GM19395 (cell line): ENCODE measurements at regions not wholly inside any gene's neighbourhood (a gene's known extent, or its start where the extent isn't known, plus 50 kb on each side); places are given as distances from the start of the nearest gene placed in this dataset.
"Not testable (repeated sequence)": the region's sequence is repeated elsewhere in the genome, so short reads cannot be mapped to it uniquely, and the experiment has no call there.

Experiments used
- ATAC-seq: cut with Tn5 transposase; IDR thresholded peaks from one replicate; pipeline ENCODE4 v1.9.1; 2021; ENCODE audit warnings: mild to moderate bottlenecking, moderate library complexity; ENCODE audit not compliant: unreplicated experiment

- ATAC-seq, result no peak
Observed at GRCh38 chr2:198917926-198918720, 539.6 kb downstream of the SATB2 start.

- ATAC-seq, result no peak
Observed at GRCh38 chr2:198917275-198917674, 540.5 kb downstream of the SATB2 start.

DNA sequence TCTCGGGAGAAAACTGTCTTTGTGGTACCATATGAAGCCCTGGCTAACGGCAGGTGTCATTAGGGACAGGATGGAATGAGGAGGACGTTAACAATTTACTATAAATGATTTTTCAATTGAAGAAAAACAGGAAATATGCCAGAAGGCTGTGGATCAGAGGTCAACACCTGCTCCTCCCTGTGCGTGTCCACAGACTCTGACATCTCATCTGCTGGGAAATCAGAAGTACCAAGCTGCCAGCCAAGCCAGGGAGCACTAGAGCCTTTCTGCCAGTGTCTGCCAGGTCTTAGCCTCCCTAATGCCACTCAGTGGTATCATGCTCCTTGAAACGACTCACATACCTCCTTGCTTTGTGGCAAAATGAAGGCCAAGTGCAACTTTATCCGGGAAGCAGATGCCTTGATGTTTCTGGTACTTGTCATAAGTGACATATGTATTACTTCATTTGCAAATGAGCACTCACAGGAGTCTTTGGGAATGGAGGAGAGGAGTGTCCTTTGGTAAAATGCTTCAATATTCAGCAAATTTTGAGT is 541.1 kb downstream of the SATB2 start:
- ATAC-seq, result no peak

GRCh38 chr2:198913394-198914152 is 544.2 kb downstream of the SATB2 start:
- ATAC-seq, result peak; percentile 99

DNA sequence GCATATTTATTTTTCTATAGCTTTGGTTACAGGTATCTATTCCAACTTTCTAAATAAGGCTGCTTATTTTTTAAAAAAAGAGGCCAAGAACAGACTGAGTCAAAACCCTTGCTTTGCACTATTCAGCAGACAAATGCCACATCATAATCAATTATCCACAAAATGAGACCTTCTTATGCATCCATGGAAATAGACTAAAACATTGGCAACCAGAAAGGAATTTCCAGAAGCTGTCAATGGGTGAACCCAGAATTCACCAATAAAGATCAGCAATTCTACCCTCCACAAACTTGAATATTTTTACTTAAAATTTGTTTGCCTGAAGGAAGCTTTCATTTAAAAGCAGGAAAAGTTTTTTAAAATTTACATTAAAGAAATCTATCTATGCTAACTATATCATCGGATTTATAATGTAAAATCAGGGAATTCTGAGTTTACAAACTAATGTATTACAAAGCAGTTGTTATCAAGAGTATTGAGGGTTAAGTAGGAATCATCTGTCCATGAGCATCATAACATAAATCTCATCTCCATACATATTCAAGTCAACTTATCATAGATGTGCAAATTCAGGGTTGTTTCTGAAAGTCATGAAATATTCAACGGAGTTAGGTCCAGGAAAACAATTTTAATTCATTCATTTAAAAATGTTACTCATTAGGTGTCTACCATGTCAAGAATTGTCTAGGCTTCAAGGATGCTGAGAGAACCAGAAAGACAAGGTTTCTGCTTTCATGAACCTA is 548.0 kb downstream of the SATB2 start:
- ATAC-seq, result no peak

- peak; percentile 70 for ATAC-seq
Observed at GRCh38 chr2:198905881-198906612, 551.7 kb downstream of the SATB2 start.

- ATAC-seq, result no peak
Observed at GRCh38 chr2:198901894-198902293, 555.8 kb downstream of the SATB2 start.

GRCh38 chr2:198900141-198900540 is 557.6 kb downstream of the SATB2 start:
- no peak for ATAC-seq

DNA sequence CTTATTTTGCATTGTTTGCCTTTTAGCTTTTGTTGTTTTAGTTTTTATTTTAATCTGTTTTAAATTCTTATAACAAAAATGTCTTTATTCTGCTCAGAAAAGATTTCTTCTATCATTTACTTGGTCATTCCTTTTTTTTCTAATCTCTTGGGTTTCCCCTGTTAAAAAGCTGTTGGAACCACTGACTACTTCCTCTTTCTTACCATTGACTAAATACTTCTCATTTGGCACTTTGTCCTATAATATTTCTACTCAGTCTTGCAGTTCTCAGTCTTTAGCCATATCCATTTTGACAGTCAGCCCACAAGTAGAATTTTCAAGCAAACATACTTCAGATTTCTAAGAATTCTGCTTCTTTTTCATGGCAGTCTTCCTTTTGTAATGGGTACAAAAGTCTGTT is 567.2 kb downstream of the SATB2 start:
- ATAC-seq, result peak; percentile 86

DNA sequence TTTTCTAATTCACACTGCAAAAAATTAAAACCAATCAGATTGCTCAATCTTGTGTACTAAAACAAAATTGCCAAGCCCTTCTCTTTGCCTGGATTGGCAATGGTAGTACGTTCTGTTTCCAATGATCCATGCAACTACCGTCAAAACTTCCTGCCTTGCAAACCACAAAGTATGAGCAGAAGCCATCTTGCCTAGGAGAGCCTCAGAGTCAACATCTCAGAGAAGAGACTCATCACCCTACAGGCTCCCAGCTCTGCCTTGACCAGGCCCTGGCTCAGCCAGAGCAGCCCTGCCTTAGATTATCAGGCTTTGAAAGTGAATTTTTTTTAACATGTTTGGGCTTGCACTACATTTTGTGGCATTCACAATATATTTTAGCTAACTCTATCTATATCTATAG is 574.1 kb downstream of the SATB2 start:
- ATAC-seq, result no peak

- ATAC-seq, result no peak
Observed at GRCh38 chr2:198880986-198881385, 576.8 kb downstream of the SATB2 start.

DNA sequence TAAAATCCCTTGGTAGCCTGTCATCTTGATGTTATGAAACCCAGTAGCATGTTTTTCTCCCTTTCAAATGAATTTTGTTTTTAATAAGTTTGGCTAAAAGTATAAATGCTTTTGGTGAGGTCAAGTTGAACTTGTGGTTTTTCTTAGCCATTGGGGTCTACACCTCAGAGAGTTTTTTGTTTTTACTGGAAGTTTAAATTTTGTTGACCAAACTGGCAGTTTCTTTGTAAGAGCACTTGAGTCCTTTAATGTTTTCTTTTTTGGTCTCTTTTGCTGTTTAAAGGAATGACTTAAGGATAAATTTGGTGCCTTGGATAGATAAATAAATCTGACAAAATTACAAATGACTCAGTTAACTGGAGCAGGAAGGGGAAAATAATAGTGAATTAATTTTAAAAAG is 577.3 kb downstream of the SATB2 start:
- ATAC-seq, result no peak

DNA sequence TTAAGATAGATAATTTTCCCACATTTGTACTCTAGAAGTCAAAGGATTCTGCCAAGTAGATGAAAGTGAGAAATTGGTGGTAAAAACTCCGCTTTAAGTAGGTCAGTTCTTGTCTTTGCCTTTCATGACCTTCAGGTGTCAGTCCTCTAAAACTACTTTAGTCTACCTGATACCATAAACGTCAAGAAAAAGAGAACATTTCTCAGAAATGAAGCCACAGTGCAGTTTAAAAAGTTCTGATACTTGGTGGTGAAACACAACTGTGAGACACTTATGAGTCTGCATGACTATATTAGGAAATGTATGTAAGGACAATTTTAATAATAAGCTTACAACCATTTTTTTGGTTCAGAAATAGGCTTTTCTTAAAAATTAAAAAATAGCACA is 583.3 kb downstream of the SATB2 start:
- ATAC-seq, result peak; percentile 83

DNA sequence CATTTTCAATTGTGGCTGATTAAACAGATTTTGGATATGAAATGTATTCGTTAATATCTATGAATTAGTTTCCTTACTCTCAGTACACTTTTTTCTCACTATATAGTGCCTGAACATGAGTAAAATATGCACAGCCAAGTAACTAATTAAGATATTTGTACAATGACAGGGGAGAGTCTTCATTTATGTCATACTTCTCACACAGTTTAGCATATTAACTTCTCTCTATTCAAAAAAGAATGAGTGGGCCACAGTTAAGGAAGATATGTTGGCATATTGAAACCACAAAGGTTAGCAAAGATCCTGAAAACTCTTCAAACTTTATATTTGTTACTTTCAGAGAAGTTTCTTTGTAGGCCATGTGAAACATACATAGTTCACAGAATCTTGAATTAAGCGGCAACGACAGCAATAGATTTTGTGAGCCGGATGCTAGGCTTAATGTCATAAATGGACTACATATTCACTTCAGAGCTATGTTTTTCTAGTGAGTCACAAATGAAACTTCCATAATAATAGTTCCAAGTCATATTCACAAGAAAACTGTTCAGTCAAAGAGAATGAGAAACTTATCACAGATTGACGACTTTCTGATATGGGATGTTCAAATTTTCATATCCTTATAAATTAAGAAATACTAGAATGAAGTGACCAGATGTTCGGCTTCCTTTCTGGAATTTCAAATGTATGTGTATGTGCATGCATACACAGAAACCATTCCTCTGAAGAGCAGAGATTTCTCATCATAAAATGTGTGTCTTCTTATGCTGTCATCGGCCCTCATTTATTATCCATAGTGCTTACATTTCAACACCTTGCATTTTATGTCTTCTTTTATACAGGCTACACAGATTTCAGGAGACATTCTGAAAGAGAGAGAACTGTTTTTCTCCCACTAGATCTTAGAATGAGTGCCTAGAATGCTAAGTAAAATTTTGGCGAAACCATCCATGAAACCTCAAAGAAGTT is 584.0 kb downstream of the SATB2 start:
- ATAC-seq, result peak; percentile 18

GRCh38 chr2:198863655-198864054 is 594.1 kb downstream of the SATB2 start:
- no peak for ATAC-seq

DNA sequence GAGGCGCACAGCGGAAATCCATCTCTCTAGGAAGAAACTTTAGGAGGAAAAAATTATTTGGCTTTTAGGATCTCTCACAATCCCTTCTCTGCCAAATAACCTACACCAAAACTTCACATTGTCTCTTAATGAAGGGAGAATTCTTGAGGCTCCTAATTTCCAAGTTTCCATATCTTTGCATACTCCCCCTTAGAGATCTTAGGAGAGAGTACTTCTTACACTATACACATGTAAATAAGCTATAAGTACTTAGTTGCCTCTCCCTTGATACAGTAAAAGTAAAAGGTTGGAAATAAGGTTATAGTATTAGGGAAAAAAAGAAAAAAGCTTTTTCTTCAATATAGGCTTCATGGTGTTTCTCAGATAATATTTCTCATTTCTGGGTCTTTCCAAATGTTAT is 596.7 kb downstream of the SATB2 start:
- ATAC-seq, result no peak

- no peak for ATAC-seq
Observed at GRCh38 chr2:198857246-198857645, 600.5 kb downstream of the SATB2 start.

GRCh38 chr2:198855746-198856145 is 602.0 kb downstream of the SATB2 start:
- not testable (repeated sequence) for ATAC-seq

GRCh38 chr2:198852248-198852647 is 605.5 kb downstream of the SATB2 start:
- no peak for ATAC-seq

GRCh38 chr2:198825534-198825933 is 632.2 kb downstream of the SATB2 start:
- ATAC-seq, result no peak
